Body of pancreas (tissue), 4 donors: ENCODE measurements at regions not wholly inside any gene's neighbourhood (a gene's known extent, or its start where the extent isn't known, plus 50 kb on each side); places are given as distances from the start of the nearest gene placed in this dataset.

Source experiments
- ATAC-seq: fragments of 150-250 bp; one replicate; pipeline ENCODE4 v1.9.1; 2016
- DNase-seq, 4 donors: peaks; one replicate each; pipeline ENCODE4 v3.0.0-alpha.2; 2019
- H3K27ac ChIP-seq, 4 donors: fragments of 200-600 bp; sonication (generic); 1 replicate in 3 of 4; 2 replicates in 1 of 4; pipeline versions ENCODE4 v1.5.1 to v1.6.1; 2016 to 2019; ENCODE audit warnings: mild to moderate bottlenecking in 1 of 4, mixed read lengths in 1 of 4, moderate library complexity in 1 of 4
- H3K27me3 ChIP-seq, 2 donors: fragments of 200-600 bp; sonication (generic); one replicate each; pipeline ENCODE4 v1.6.0; 2016; ENCODE audit warnings: mild to moderate bottlenecking in 1 of 2
- H3K36me3 ChIP-seq, 2 donors: fragments of 200-600 bp; sonication (generic); replicated peaks in 1 of 2; 2 replicates each; pipeline ENCODE4 v1.5.1; 2016; ENCODE audit warnings: low read depth in 2 of 2; ENCODE audit not compliant: insufficient read depth in 1 of 2
- H3K4me1 ChIP-seq: fragments of 200-600 bp; sonication (generic); one replicate; pipeline ENCODE4 v1.6.0; 2016
- H3K4me3 ChIP-seq, 2 donors: fragments of 200-600 bp; sonication (generic); 1 replicate in 1 of 2; 2 replicates in 1 of 2; pipeline ENCODE4 v1.5.1; 2016 to 2019
- H3K9me3 ChIP-seq, 3 donors: fragments of 200-600 bp; sonication (generic); 1 replicate in 2 of 3; 2 replicates in 1 of 3; pipeline ENCODE4 v1.5.1; 2016
- CTCF ChIP-seq, 7 experiments: fragments of 450-650 bp in 4 of 7; fragments of 200-600 bp in 3 of 7; sonication (generic) in 3 of 7; IDR thresholded peaks; one replicate each; pipeline ENCODE4 v1.5.1; 2016 to 2019; ENCODE audit warnings: antibody characterized with exemption in 7 of 7
- POLR2A ChIP-seq, 3 donors: fragments of 450-650 bp; IDR thresholded peaks; one replicate each; pipeline ENCODE4 v1.6.1; 2016; ENCODE audit warnings: antibody characterized with exemption in 3 of 3, mild to moderate bottlenecking in 2 of 3
- whole genome bisulfite sequencing, 2 donors: methylation state at CpG; one replicate each; pipeline ENCODE4 v1.1.5; 2017; 5-methylcytosine and 5-hydroxymethylcytosine counted together
- intact Hi-C: fragments of 100-400 bp; cut with DNase I; formaldehyde crosslinking; loops from one replicate; pipeline ENCODE4 v1.15.1; 2023

- Histone ChIP-seq H3K27me3 (no peaks in the 10 kb centered on the region), H3K27ac (no peak overlapping the region), H3K36me3 (no peaks in the 10 kb centered on the region), H3K9me3 (no peaks in the 10 kb centered on the region), H3K4me1 (no peaks in the 10 kb centered on the region), H3K4me3 (no peak overlapping the region)
- intact Hi-C loops, result no loop called here
- no peak for DNase-seq
- 64 to 72% methylated on average over 4 of the region's 4 CpGs for WGBS, 2 donors
- no peak for ATAC-seq
- TF ChIP-seq POLR2A (IDR thresholded peaks at IDR 0.05) (no peak), CTCF (IDR thresholded peaks at IDR 0.05) (no peak)
These were observed 172.3 kb upstream of the TMPO start for GRCh38 chr12:98343002-98343567.

GRCh38 chr12:98344046-98344930 is 171.1 kb upstream of the TMPO start:
- Histone ChIP-seq H3K36me3 (no peaks in the 10 kb centered on the region), H3K27ac (no peak overlapping the region), H3K9me3 (no peaks in the 10 kb centered on the region), H3K4me1 (no peaks in the 10 kb centered on the region), H3K27me3 (no peaks in the 10 kb centered on the region), H3K4me3 (no peak overlapping the region)
- ATAC-seq, result no peak
- intact Hi-C loops, result no loop called here
- DNase-seq, result no peak
- TF ChIP-seq CTCF (IDR thresholded peaks at IDR 0.05) (no peak), POLR2A (IDR thresholded peaks at IDR 0.05) (no peak)
- 53 to 59% methylated on average over 8 of the region's 8 CpGs for WGBS, 2 donors

GRCh38 chr12:98345308-98345876 is 170.0 kb upstream of the TMPO start:
- TF ChIP-seq POLR2A (IDR thresholded peaks at IDR 0.05), result no peak
- 79 to 86% methylated on average over 6 of the region's 6 CpGs for WGBS, 2 donors
- Histone ChIP-seq H3K36me3 (no peaks in the 10 kb centered on the region), H3K27me3 (no peaks in the 10 kb centered on the region), H3K27ac (no peak overlapping the region), H3K9me3 (no peaks in the 10 kb centered on the region), H3K4me1 (no peaks in the 10 kb centered on the region), H3K4me3 (no peak overlapping the region)
- intact Hi-C loops, result no loop called here
- ATAC-seq (no peak), DNase-seq (no peak)

GRCh38 chr12:98351089-98351488 is 164.3 kb upstream of the TMPO start:
- TF ChIP-seq POLR2A (IDR thresholded peaks at IDR 0.05), result no peak
- 64 to 74% methylated on average over 6 of the region's 6 CpGs for WGBS, 2 donors
- no peaks in the 10 kb centered on the region for H3K36me3 ChIP-seq
- no peak overlapping the region for H3K27ac ChIP-seq
- intact Hi-C loops, result no loop called here
- no peak overlapping the region for H3K4me3 ChIP-seq
- ATAC-seq, result no peak
- no peaks in the 10 kb centered on the region for H3K27me3 ChIP-seq
- no peaks in the 10 kb centered on the region for H3K9me3 ChIP-seq
- DNase-seq, result no peak
- no peaks in the 10 kb centered on the region for H3K4me1 ChIP-seq

GRCh38 chr12:98351784-98352183 is 163.6 kb upstream of the TMPO start:
- H3K9me3 ChIP-seq, result no peaks in the 10 kb centered on the region
- WGBS, 2 donors, result 73 to 77% methylated on average over 3 of the region's 3 CpGs
- no peak for ATAC-seq
- intact Hi-C loops, result no loop called here
- H3K27me3 ChIP-seq, result no peaks in the 10 kb centered on the region
- no peak overlapping the region for H3K27ac ChIP-seq
- DNase-seq, result no peak
- TF ChIP-seq CTCF (IDR thresholded peaks at IDR 0.05) (no peak), POLR2A (IDR thresholded peaks at IDR 0.05) (no peak)
- no peaks in the 10 kb centered on the region for H3K4me1 ChIP-seq
- no peaks in the 10 kb centered on the region for H3K36me3 ChIP-seq
- no peak overlapping the region for H3K4me3 ChIP-seq
